ENCODE measurements at regions not wholly inside any gene's neighbourhood (a gene's known extent, or its start where the extent isn't known, plus 50 kb on each side); places are given as distances from the start of the nearest gene placed in this dataset.

DNA sequence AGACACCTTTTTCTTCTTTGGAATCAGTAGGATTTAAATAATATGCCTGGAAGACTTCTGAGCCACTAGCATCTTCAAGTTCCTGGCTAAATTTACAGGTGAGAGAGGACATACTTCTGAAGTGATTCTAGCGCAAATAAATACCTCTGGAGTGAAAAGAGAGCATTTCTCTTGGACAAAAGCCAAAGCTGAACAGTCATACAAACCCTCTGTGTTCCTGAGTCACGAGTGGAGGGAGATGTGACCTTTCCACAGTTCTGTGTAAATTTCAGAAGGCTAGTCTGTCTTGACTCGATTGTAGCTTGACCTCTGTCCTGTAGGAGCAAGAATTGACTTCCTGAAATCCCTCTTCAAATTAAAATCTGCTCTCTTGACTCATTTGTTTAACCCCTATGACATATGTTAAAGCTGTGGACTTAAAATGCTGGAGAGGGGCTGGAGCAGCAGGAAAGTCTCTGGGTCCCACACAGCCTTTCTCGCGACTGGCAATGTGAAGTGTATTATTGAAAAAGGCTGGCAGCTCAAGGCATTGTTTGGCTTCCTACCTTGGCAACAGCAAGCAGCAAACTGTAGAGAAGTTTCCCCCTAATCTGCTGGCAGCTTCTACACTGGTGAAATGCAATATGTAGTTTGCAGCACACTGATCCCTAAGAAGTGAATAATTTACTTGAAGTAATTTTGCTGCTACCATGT lies 79.6 kb upstream of the GCFC2 start:
- TF ChIP-seq, protein P1, sequence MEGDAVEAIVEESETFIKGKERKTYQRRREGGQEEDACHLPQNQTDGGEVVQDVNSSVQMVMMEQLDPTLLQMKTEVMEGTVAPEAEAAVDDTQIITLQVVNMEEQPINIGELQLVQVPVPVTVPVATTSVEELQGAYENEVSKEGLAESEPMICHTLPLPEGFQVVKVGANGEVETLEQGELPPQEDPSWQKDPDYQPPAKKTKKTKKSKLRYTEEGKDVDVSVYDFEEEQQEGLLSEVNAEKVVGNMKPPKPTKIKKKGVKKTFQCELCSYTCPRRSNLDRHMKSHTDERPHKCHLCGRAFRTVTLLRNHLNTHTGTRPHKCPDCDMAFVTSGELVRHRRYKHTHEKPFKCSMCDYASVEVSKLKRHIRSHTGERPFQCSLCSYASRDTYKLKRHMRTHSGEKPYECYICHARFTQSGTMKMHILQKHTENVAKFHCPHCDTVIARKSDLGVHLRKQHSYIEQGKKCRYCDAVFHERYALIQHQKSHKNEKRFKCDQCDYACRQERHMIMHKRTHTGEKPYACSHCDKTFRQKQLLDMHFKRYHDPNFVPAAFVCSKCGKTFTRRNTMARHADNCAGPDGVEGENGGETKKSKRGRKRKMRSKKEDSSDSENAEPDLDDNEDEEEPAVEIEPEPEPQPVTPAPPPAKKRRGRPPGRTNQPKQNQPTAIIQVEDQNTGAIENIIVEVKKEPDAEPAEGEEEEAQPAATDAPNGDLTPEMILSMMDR (IDR thresholded peaks at IDR 0.05; ENCODE audit: extremely low read depth in 1 of 2, insufficient read depth in 1 of 2, low read depth in 1 of 2, low read length in 2 of 2), result no peak
- no peak for TF ChIP-seq POLR2A (IDR thresholded peaks at IDR 0.05; ENCODE audit: low read depth, low read length)
- no peak for TF ChIP-seq JUN (IDR thresholded peaks at IDR 0.05; ENCODE audit: borderline replicate concordance, insufficient read depth, insufficient read length, low read depth)

Measured in endothelial cell of umbilical vein (primary cell).